Thymus (tissue), 11 donors: ENCODE measurements at regions not wholly inside any gene's neighbourhood (a gene's known extent, or its start where the extent isn't known, plus 50 kb on each side); places are given as distances from the start of the nearest gene placed in this dataset.

Source experiments
- DNase-seq, 9 donors: peaks; one replicate each; pipeline ENCODE4 v3.0.0-alpha.2; 2013; ENCODE audit warnings: low spot score in 9 of 9, low read depth in 6 of 9, missing footprints in 1 of 9
- H3K27ac ChIP-seq, 2 donors: one replicate each; pipeline ENCODE4 v1.5.1; 2013; ENCODE audit warnings: control low read depth in 1 of 2, low read depth in 1 of 2, low read length in 1 of 2, mild to moderate bottlenecking in 1 of 2, moderate library complexity in 1 of 2
- H3K27me3 ChIP-seq, 2 donors: one replicate each; pipeline ENCODE4 v1.5.1; 2013; ENCODE audit warnings: low read length in 1 of 2; ENCODE audit not compliant: control insufficient read depth in 2 of 2, insufficient read depth in 1 of 2
- H3K36me3 ChIP-seq, 2 donors: one replicate each; pipeline ENCODE4 v1.5.1; 2013; ENCODE audit warnings: low read length in 1 of 2, mild to moderate bottlenecking in 1 of 2, moderate library complexity in 1 of 2; ENCODE audit not compliant: control insufficient read depth in 2 of 2, insufficient read depth in 2 of 2
- H3K4me1 ChIP-seq, 2 donors: one replicate each; pipeline ENCODE4 v1.5.1; 2013; ENCODE audit warnings: low read length in 2 of 2; ENCODE audit not compliant: control insufficient read depth in 2 of 2, insufficient read depth in 2 of 2
- H3K4me3 ChIP-seq, 2 donors: one replicate each; pipeline ENCODE4 v1.5.1; 2013; ENCODE audit warnings: low read length in 2 of 2, control low read depth in 1 of 2, mild to moderate bottlenecking in 1 of 2
- H3K9me3 ChIP-seq, 2 donors: one replicate each; pipeline ENCODE4 v1.5.1; 2013; ENCODE audit warnings: low read length in 1 of 2, mild to moderate bottlenecking in 1 of 2; ENCODE audit not compliant: control insufficient read depth in 2 of 2, insufficient read depth in 1 of 2
- WGBS: extraction: QIAGEN DNeasy Blood & Tissue Kit; methylation state at CpG from one replicate; pipeline ENCODE4 v1.1.7; 2013; 5-methylcytosine and 5-hydroxymethylcytosine counted together
- donor health status: healthy.

DNA sequence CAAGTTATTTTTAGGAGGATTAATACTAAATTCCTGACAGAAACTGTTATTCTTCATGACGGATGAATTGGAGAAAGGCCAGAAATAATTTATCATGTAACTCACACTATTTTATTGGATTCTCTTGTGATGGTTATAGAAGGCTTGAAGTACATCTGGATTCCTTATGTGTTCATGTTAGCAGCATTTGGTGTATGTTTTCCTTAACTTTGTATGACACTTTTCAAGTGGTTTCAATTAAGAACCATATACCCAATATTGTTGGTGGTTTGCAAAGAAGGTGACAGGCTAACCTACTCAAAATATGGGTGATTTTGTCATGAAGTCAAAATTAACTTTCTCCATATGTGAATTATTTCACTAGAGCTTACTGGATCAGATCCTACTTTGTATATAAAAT is 532.2 kb upstream of the CNTNAP2 start:
- Histone ChIP-seq H3K9me3 (peaks cover 0 to 12% of the 10 kb centered on the region in 2 donors), H3K4me1 (no peaks in the 10 kb centered on the region), H3K27me3 (no peaks in the 10 kb centered on the region), H3K27ac (no peak overlapping the region), H3K36me3 (no peaks in the 10 kb centered on the region), H3K4me3 (no peak overlapping the region)
- WGBS = 97% methylated on average over 1 of the region's 1 CpG
- DNase-seq = no peak

DNA sequence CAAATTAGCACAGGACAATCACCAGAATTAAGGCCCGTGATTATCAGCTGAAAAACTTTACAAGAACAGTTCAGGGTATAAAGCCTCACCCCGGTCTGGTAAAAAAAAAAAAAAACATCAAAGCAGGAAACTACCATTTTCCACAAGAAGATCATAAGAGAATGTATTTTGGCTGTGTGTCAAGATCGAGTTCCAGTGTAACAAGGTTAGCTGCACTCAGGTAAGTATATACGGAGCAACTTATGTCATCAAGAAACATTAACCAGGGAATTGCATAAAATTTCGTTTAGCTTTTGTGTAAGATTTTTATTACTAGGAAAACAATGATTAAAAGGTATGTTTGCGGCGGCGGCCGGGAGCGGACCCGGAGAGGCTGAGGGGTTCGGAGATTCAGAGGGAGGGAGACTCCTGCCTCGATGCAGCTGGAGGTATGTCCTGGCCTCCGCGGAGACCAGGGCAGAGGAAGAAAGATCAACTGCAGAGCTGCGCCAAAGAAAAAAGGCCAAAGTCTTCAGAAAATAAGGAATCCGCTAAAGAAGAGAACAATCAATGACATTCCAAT is 533.8 kb upstream of the CNTNAP2 start:
- no peaks in the 10 kb centered on the region for H3K4me1 ChIP-seq
- WGBS = 90% methylated on average over 17 of the region's 17 CpGs
- peaks cover 0 to 9% of the 10 kb centered on the region in 2 donors for H3K9me3 ChIP-seq
- no peaks in the 10 kb centered on the region for H3K36me3 ChIP-seq
- no peak overlapping the region for H3K27ac ChIP-seq
- H3K27me3 ChIP-seq = no peaks in the 10 kb centered on the region
- DNase-seq = no peak
- no peak overlapping the region for H3K4me3 ChIP-seq

DNA sequence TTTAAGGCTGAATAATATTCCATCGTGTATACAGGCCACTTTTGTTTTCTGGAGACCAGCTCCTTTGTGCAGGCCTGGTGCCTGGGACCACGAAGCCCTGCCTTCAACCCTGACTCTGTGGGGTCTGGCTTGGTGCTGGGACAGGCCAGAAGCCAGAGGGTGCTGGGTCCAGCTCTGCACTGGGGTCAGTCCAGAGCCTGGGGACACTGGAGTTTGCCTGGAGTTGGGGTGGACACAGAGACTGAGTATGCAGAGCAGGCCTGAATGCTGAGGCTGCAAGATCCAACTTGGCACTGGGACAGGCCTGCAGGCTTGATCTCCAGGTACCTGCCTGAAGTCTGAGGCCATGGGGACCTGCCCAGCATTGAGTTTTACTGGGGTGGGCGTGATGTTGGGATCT is 558.8 kb upstream of the CNTNAP2 start:
- 73% methylated on average over 3 of the region's 3 CpGs for WGBS
- no peaks in the 10 kb centered on the region for H3K36me3 ChIP-seq
- no peaks in the 10 kb centered on the region for H3K27me3 ChIP-seq
- no peaks in the 10 kb centered on the region for H3K4me1 ChIP-seq
- H3K27ac ChIP-seq = no peak overlapping the region
- H3K4me3 ChIP-seq = no peak overlapping the region
- no peak for DNase-seq
- H3K9me3 ChIP-seq = peaks cover 0 to 5% of the 10 kb centered on the region in 2 donors

DNA sequence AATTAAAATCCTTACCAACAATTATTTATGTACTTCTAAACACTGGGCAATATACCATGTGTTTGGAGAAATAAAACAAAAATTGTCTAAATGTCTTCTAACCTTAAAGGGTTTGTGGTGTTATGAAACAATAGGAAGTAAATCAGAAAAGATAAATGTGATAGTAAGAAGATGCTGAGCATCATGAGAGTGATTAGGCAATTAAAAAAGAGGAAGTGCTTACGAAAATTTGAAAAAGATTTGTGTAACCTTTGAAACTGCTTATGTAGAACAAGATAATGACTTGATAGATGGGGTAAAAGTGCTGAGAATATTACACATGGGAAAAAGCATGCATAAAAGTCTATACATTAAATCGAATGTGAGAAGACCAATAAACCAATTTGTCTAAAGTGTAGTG is 573.4 kb upstream of the CNTNAP2 start:
- DNase-seq = no peak
- WGBS = 47% methylated on average over 2 of the region's 2 CpGs
- no peaks in the 10 kb centered on the region for H3K36me3 ChIP-seq
- no peaks in the 10 kb centered on the region for H3K4me1 ChIP-seq
- no peak overlapping the region for H3K27ac ChIP-seq
- no peaks in the 10 kb centered on the region for H3K9me3 ChIP-seq
- no peak overlapping the region for H3K4me3 ChIP-seq
- no peaks in the 10 kb centered on the region for H3K27me3 ChIP-seq

DNA sequence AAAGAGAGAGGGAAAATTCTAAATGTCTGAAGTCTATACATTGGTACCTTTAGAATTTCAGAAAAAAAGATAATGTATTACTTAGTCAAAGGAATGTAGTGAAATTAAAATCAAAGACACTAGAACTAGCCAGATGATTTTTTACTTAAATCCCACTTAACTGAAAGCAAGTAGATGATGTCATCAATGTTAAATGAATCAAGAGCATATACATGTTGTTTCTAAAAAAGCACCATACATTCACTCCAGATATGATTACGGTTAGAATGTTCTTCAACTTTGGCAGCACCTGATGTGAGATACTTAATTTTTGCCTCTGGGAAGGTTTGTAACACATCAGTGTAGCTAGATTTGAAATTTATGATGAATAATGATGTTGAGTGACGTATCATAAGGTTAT is 576.7 kb upstream of the CNTNAP2 start:
- no peak for DNase-seq
- 40% methylated on average over 2 of the region's 2 CpGs for WGBS
- no peaks in the 10 kb centered on the region for H3K36me3 ChIP-seq
- H3K27me3 ChIP-seq = no peaks in the 10 kb centered on the region
- H3K4me1 ChIP-seq = no peaks in the 10 kb centered on the region
- H3K4me3 ChIP-seq = no peak overlapping the region
- no peak overlapping the region for H3K27ac ChIP-seq
- no peaks in the 10 kb centered on the region for H3K9me3 ChIP-seq

DNA sequence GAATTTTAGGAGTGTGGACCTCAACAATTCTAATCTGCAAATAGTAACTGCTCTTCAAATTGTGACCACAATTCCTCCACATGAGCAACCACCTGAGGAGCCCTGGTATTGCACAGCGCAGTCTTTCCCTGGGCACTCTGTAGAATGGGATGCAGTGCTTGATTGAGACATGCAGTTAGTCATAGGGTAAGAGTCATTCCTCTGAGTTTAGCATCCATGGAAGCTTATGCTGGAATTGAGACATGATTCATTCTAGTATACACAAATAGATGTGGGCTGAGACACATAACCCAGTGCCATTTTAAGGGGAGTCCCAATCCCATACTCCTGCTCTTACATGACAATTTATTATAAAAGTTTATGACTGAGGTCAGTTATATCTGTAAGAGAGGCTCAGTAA is 582.3 kb upstream of the CNTNAP2 start:
- 95% methylated on average over 1 of the region's 1 CpG for WGBS
- Histone ChIP-seq H3K27me3 (no peaks in the 10 kb centered on the region), H3K36me3 (no peaks in the 10 kb centered on the region), H3K4me1 (no peaks in the 10 kb centered on the region), H3K9me3 (no peaks in the 10 kb centered on the region), H3K27ac (no peak overlapping the region), H3K4me3 (no peak overlapping the region)
- DNase-seq = no peak

DNA sequence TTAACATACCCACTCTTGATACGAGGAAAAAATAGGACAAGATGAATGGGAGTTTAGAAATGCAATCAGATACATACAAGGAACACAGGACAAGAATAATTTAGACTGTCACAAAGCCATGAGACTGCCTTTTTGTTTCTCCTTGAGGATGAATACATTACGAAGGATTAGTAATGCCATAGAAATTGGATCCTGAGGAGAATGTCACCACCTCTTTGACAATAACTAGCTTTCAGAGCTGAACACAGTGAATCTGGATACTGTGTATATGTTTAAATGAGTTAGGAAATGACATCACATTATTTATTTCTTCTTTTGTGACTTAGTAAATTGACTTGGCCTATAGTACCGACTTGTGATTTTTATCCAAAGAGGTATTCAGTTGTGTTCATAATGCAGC is 596.3 kb upstream of the CNTNAP2 start:
- H3K27me3 ChIP-seq = no peaks in the 10 kb centered on the region
- WGBS = 88% methylated on average over 3 of the region's 3 CpGs
- no peaks in the 10 kb centered on the region for H3K36me3 ChIP-seq
- H3K4me1 ChIP-seq = no peaks in the 10 kb centered on the region
- DNase-seq = no peak
- no peaks in the 10 kb centered on the region for H3K9me3 ChIP-seq
- no peak overlapping the region for H3K27ac ChIP-seq
- no peak overlapping the region for H3K4me3 ChIP-seq

DNA sequence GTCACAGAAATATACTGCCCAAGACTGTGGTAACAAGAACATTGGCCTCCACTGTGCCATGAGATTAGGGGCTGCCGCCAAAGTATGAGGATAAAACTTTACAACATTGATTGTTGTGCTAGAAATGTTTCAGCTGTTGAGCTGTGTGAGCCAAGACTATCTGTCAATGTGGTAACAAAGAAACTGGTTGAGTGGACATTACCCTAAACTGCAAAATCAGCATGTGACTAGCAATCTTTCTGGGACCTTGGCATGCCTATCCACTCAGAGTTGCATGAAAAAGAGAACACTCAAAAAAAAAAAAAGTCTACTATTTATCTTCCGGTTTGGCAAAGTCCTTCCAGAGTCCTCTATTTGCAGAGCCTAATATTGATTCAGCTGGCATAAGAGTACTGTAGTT is 605.6 kb upstream of the CNTNAP2 start:
- no peaks in the 10 kb centered on the region for H3K27me3 ChIP-seq
- WGBS = 92% methylated on average over 2 of the region's 2 CpGs
- H3K9me3 ChIP-seq = no peaks in the 10 kb centered on the region
- no peak for DNase-seq
- H3K4me1 ChIP-seq = no peaks in the 10 kb centered on the region
- no peaks in the 10 kb centered on the region for H3K36me3 ChIP-seq
- H3K4me3 ChIP-seq = no peak overlapping the region
- H3K27ac ChIP-seq = no peak overlapping the region

DNA sequence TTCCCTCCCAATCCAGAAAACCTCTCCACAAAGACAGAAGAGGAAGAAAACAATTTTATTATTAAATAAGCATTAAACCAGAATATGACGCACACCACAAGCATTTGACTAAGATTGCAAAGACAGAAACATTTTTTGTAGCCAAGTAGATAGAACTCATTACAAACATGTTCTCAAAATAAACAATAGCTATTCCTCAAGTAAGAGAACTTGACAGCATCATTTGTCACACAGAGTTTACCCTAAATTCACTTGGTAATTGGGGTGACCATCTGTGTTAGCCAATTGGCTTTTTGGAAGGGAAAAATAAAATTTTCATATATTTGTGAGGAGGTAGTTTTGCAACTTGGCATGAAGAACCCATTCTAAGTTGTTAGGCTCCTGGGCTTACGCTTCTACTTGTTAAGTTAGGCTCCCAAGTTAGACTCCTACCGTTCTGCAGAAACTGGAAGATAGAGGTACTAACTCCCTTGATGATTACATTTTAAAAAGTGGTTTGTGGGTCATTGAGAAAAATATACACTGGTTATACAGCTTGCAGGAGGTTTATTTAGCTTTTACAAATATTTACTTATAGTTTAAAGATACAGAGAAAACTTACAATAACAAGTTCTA is 618.6 kb upstream of the CNTNAP2 start:
- Histone ChIP-seq H3K4me1 (no peaks in the 10 kb centered on the region), H3K9me3 (peaks cover 0 to 1% of the 10 kb centered on the region in 2 donors), H3K27me3 (no peaks in the 10 kb centered on the region), H3K4me3 (no peak overlapping the region), H3K27ac (no peak overlapping the region), H3K36me3 (no peaks in the 10 kb centered on the region)
- no peak for DNase-seq
- 93% methylated on average over 3 of the region's 3 CpGs for WGBS
